ENCODE measurements at regions not wholly inside any gene's neighbourhood (a gene's known extent, or its start where the extent isn't known, plus 50 kb on each side); places are given as distances from the start of the nearest gene placed in this dataset.

- no peaks in the 10 kb centered on the region for H3K9me3 ChIP-seq (replicated peaks; ENCODE audit: control insufficient read depth, insufficient read depth, low read depth, low read length)
- H3K4me3 ChIP-seq, result no peak overlapping the region
- no peak overlapping the region for H3K4me2 ChIP-seq (ENCODE audit: insufficient read depth, low read length)
- no peak overlapping the region for H3K27ac ChIP-seq (ENCODE audit: extremely low read depth, low read depth, low read length)
- no peaks in the 10 kb centered on the region for H3K79me2 ChIP-seq (ENCODE audit: control insufficient read depth, insufficient read depth, low read length)
- BruUV-seq (replicated peaks), result no TSS peak
- H3K27me3 ChIP-seq (ENCODE audit: control insufficient read depth in 2 of 2, insufficient read depth in 2 of 2, low read length in 2 of 2), result no peaks in the 10 kb centered on the region
- no peak overlapping the region for H3K9ac ChIP-seq (ENCODE audit: insufficient read depth in 1 of 2, low read depth in 2 of 2, low read length in 2 of 2)
- POLR2A ChIA-PET, result no interaction called here
- no peak for ATAC-seq
- no peaks in the 10 kb centered on the region for H3K4me1 ChIP-seq (replicated peaks in 1 of 2; ENCODE audit: control insufficient read depth in 2 of 2, insufficient read depth in 2 of 2, low read length in 2 of 2)
- 0% methylated on average over 3 of the region's 3 CpGs for WGBS (ENCODE audit: insufficient coverage, low coverage, missing lambda C conversion rate)
- FAIRE-seq, result no peak
- H2AFZ ChIP-seq (ENCODE audit: low read depth, low read length), result no peak overlapping the region
- TF ChIP-seq FOXA1 (IDR thresholded peaks at IDR 0.05; ENCODE audit: borderline replicate concordance), result no peak
- peak; percentile 57; the same call in 1 of the 2 replicates for TF ChIP-seq C11orf30 (IDR thresholded peaks at IDR 0.05; ENCODE audit: low read depth)
- TF ChIP-seq ZNF316 (IDR thresholded peaks at IDR 0.05), result peak; percentile 73
- peak; percentile 80 for TF ChIP-seq MAFK (IDR thresholded peaks at IDR 0.05; ENCODE audit: low read length)
- no peak for TF ChIP-seq SIRT6 (IDR thresholded peaks at IDR 0.05; ENCODE audit: low read depth, low read length)
- peak; percentile 44; the same call in 1 of the 2 replicates for TF ChIP-seq MAFG (tag; conservative IDR thresholded peaks at IDR 0.05)
- no peak for TF ChIP-seq CC2D1A (IDR thresholded peaks at IDR 0.05)
- TF ChIP-seq MAFF (IDR thresholded peaks at IDR 0.05; ENCODE audit: low read length), result peak; percentile 79
- CTCF ChIA-PET (ENCODE audit: low intra/inter-chr PET ratio), result no interaction called here
- intact Hi-C loops (cut with micrococcal nuclease) (no loop called here), in situ Hi-C loops (cut with MboI) (no loop called here)
- no peaks in the 10 kb centered on the region for H4K20me1 ChIP-seq (replicated peaks; ENCODE audit: control insufficient read depth, insufficient read depth, low read length)
- no peaks in the 10 kb centered on the region for H3K9me1 ChIP-seq (ENCODE audit: control insufficient read depth, insufficient read depth, low read length)
- DNase-seq (ENCODE audit: extremely low read depth in 1 of 4, low spot score in 3 of 4), result no peak
- H3K36me3 ChIP-seq (ENCODE audit: control insufficient read depth, insufficient read depth, low read length), result no peaks in the 10 kb centered on the region
These were observed 652.1 kb downstream of the TBC1D32 start for GRCh38 chr6:120682145-120682544.

- no peak for TF ChIP-seq XRCC5 (IDR thresholded peaks at IDR 0.05; ENCODE audit: low read depth, low read length)
- TF ChIP-seq L3MBTL2 (IDR thresholded peaks at IDR 0.05), result no peak
- no peak overlapping the region for H3K4me3 ChIP-seq
- H4K20me1 ChIP-seq (replicated peaks; ENCODE audit: control insufficient read depth, insufficient read depth, low read length), result no peaks in the 10 kb centered on the region
- no peaks in the 10 kb centered on the region for H3K27me3 ChIP-seq (ENCODE audit: control insufficient read depth in 2 of 2, insufficient read depth in 2 of 2, low read length in 2 of 2)
- H3K27ac ChIP-seq (ENCODE audit: extremely low read depth, low read depth, low read length), result no peak overlapping the region
- no TSS peak for BruUV-seq (replicated peaks)
- H3K9ac ChIP-seq (ENCODE audit: insufficient read depth in 1 of 2, low read depth in 2 of 2, low read length in 2 of 2), result no peak overlapping the region
- WGBS (ENCODE audit: insufficient coverage, low coverage, missing lambda C conversion rate), result 3% methylated on average over 2 of the region's 2 CpGs
- FAIRE-seq, result no peak
- no peaks in the 10 kb centered on the region for H3K9me1 ChIP-seq (ENCODE audit: control insufficient read depth, insufficient read depth, low read length)
- intact Hi-C loops (cut with micrococcal nuclease), result no loop called here
- H3K4me2 ChIP-seq (ENCODE audit: insufficient read depth, low read length), result no peak overlapping the region
- H3K79me2 ChIP-seq (ENCODE audit: control insufficient read depth, insufficient read depth, low read length), result no peaks in the 10 kb centered on the region
- H3K4me1 ChIP-seq (replicated peaks in 1 of 2; ENCODE audit: control insufficient read depth in 2 of 2, insufficient read depth in 2 of 2, low read length in 2 of 2), result no peaks in the 10 kb centered on the region
- no peak for ATAC-seq
- H2AFZ ChIP-seq (ENCODE audit: low read depth, low read length), result no peak overlapping the region
- ChIA-PET POLR2A (no interaction called here), CTCF (ENCODE audit: low intra/inter-chr PET ratio) (no interaction called here)
- DNase-seq (ENCODE audit: extremely low read depth in 1 of 4, low spot score in 3 of 4), result no peak
- H3K36me3 ChIP-seq (ENCODE audit: control insufficient read depth, insufficient read depth, low read length), result no peaks in the 10 kb centered on the region
- no peaks in the 10 kb centered on the region for H3K9me3 ChIP-seq (replicated peaks; ENCODE audit: control insufficient read depth, insufficient read depth, low read depth, low read length)
- in situ Hi-C loops (cut with MboI), result no loop called here
These were observed 653.1 kb downstream of the TBC1D32 start for GRCh38 chr6:120681204-120681603.
